ENCODE measurements at regions not wholly inside any gene's neighbourhood (a gene's known extent, or its start where the extent isn't known, plus 50 kb on each side); places are given as distances from the start of the nearest gene placed in this dataset.
"Not testable (repeated sequence)": the region's sequence is repeated elsewhere in the genome, so short reads cannot be mapped to it uniquely, and the experiment has no call there.

GRCh38 chr16:48680881-48681280 lies 70.9 kb upstream of the N4BP1 start:
- DNase-seq (ENCODE audit: low spot score), result no peak

- DNase-seq (ENCODE audit: low spot score), result no peak
These were observed 66.9 kb upstream of the N4BP1 start for GRCh38 chr16:48676836-48677235.

GRCh38 chr16:48668184-48668583 lies 58.2 kb upstream of the N4BP1 start:
- not testable (repeated sequence) for DNase-seq (ENCODE audit: low spot score)

- no peak for DNase-seq (ENCODE audit: low spot score)
These were observed 50.0 kb upstream of the N4BP1 start for GRCh38 chr16:48659940-48660339.

Data from hematopoietic multipotent progenitor cell treated with erythropoietin and hydrocortisone succinate and interleukin-3 and kit ligand, for 15 days (in vitro differentiated cells).